ENCODE measurements at regions not wholly inside any gene's neighbourhood (a gene's known extent, or its start where the extent isn't known, plus 50 kb on each side); places are given as distances from the start of the nearest gene placed in this dataset.

GRCh38 chr6:62445521-62445920 is 159.5 kb upstream of the KHDRBS2 start (continued):
- no peak for TF ChIP-seq MGA (IDR thresholded peaks at IDR 0.05)
- no peak for TF ChIP-seq TRIM24 (IDR thresholded peaks at IDR 0.05)

Data from K562 (cell line).